Small intestine (tissue), 7 donors: ENCODE measurements at regions not wholly inside any gene's neighbourhood (a gene's known extent, or its start where the extent isn't known, plus 50 kb on each side); places are given as distances from the start of the nearest gene placed in this dataset.

ENCODE experiments used
- DNase-seq, 2 donors: peaks; one replicate each; pipeline versions ENCODE4 v3.0.0 to v3.0.0-alpha.2; 2013
- FAIRE-seq: peaks from 2 replicates; lab custom pipeline; 2012; peaks lifted over from hg19 to GRCh38; lab: Jason Lieb, UNC
- H3K27ac ChIP-seq, 3 donors: one replicate each; pipeline ENCODE4 v1.5.1; 2013; ENCODE audit warnings: low read length in 2 of 3, mild to moderate bottlenecking in 2 of 3, control low read depth in 1 of 3, inconsistent platforms in 1 of 3, low read depth in 1 of 3, moderate library complexity in 1 of 3
- H3K27me3 ChIP-seq, 3 donors: one replicate each; pipeline ENCODE4 v1.6.1; 2013; ENCODE audit warnings: low read length in 3 of 3, inconsistent platforms in 1 of 3; ENCODE audit not compliant: control insufficient read depth in 3 of 3, insufficient read depth in 3 of 3
- H3K36me3 ChIP-seq, 3 donors: one replicate each; pipeline ENCODE4 v1.6.1; 2013; ENCODE audit warnings: low read length in 3 of 3, inconsistent platforms in 1 of 3, low read depth in 1 of 3, mild to moderate bottlenecking in 1 of 3, moderate library complexity in 1 of 3; ENCODE audit not compliant: control insufficient read depth in 3 of 3, insufficient read depth in 2 of 3
- H3K4me1 ChIP-seq, 3 donors: one replicate each; pipeline ENCODE4 v1.6.1; 2013; ENCODE audit warnings: low read length in 2 of 3, inconsistent platforms in 1 of 3, low read depth in 1 of 3, mild to moderate bottlenecking in 1 of 3, moderate library complexity in 1 of 3; ENCODE audit not compliant: control insufficient read depth in 3 of 3, insufficient read depth in 2 of 3
- H3K4me3 ChIP-seq, 3 donors: one replicate each; pipeline ENCODE4 v1.5.1; 2013; ENCODE audit warnings: low read length in 3 of 3, control low read depth in 1 of 3, inconsistent platforms in 1 of 3, low read depth in 1 of 3, mild to moderate bottlenecking in 1 of 3, moderate library complexity in 1 of 3
- H3K9me3 ChIP-seq, 2 donors: one replicate each; pipeline ENCODE4 v1.6.1; 2013; ENCODE audit warnings: low read depth in 1 of 2, low read length in 1 of 2; ENCODE audit not compliant: control insufficient read depth in 2 of 2, insufficient read depth in 1 of 2
- WGBS, 3 donors: extraction: QIAGEN DNeasy Blood & Tissue Kit; methylation state at CpG; one replicate each; pipeline ENCODE4 v1.1.7; 2013; 5-methylcytosine and 5-hydroxymethylcytosine counted together
- donor health status: healthy with polysubstance abuse.
- donor health status: control.
- donor health status: control.
- donor health status: Bipolar disorder and iron deficiency.
- donor health status: healthy.

GRCh38 chr10:44820094-44820493 is 91.0 kb upstream of the TMEM72 start:
- Histone ChIP-seq H3K27me3 (no peaks in the 10 kb centered on the region), H3K9me3 (no peaks in the 10 kb centered on the region), H3K27ac (no peak overlapping the region), H3K4me1 (no peaks in the 10 kb centered on the region), H3K36me3 (no peaks in the 10 kb centered on the region), H3K4me3 (no peak overlapping the region)
- WGBS, 3 donors = 83 to 91% (median 84%) methylated on average over 3 of the region's 3 CpGs
- FAIRE-seq (no peak), DNase-seq (no peak)

DNA sequence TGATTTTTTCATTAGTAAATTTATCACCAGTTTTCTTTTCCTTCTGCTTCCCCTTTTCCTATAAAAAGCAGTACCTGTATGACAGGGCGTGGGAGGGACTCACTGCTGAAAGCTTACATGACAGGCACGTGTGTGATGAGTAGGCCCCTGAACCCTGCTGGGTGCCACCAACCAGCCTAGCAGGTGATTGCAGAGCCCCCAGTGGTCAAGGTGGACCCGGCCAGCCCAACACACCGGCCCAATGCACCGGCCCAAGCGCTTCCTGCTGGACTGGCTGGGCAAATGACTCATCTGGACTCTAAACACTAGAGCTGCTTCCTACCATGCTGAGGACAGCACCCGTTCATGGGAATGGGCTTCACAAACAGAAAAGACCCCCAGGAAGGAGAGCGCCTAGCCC is 89.8 kb upstream of the TMEM72 start:
- Histone ChIP-seq H3K27me3 (no peaks in the 10 kb centered on the region), H3K27ac (no peak overlapping the region), H3K4me3 (no peak overlapping the region), H3K36me3 (no peaks in the 10 kb centered on the region), H3K4me1 (no peaks in the 10 kb centered on the region), H3K9me3 (no peaks in the 10 kb centered on the region)
- no peak for DNase-seq
- FAIRE-seq = no peak
- WGBS, 3 donors = 90 to 93% (median 91%) methylated on average over 8 of the region's 8 CpGs

DNA sequence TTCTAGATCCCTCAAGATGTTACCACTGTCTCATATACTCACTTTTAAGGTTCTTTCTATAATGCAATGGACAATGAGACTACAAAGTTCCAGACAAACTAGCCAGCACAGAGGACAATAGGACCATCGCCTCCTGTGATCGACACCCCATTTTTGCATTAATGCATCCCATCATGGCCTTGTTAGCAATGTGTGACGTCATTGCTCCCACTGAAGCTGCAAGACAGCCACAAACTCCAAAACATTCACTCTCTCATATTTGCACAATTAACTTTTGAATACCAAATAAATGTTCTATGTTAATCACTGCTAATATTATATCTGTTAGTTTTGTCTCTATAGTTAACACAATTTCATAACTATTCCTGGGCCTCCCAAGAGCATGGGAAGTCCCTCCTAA is 88.8 kb upstream of the TMEM72 start:
- DNase-seq (no peak), FAIRE-seq (no peak)
- no peaks in the 10 kb centered on the region for H3K9me3 ChIP-seq
- no peak overlapping the region for H3K27ac ChIP-seq
- H3K27me3 ChIP-seq = no peaks in the 10 kb centered on the region
- 76 to 89% (median 83%) methylated on average over 3 of the region's 3 CpGs for WGBS, 3 donors
- H3K4me3 ChIP-seq = no peak overlapping the region
- H3K36me3 ChIP-seq = no peaks in the 10 kb centered on the region
- no peaks in the 10 kb centered on the region for H3K4me1 ChIP-seq

- no peak overlapping the region for H3K27ac ChIP-seq
- no peaks in the 10 kb centered on the region for H3K4me1 ChIP-seq
- H3K4me3 ChIP-seq = no peak overlapping the region
- WGBS, 3 donors = 89 to 96% (median 93%) methylated on average over 4 of the region's 4 CpGs
- no peaks in the 10 kb centered on the region for H3K36me3 ChIP-seq
- H3K27me3 ChIP-seq = no peaks in the 10 kb centered on the region
- H3K9me3 ChIP-seq = no peaks in the 10 kb centered on the region
- DNase-seq (no peak), FAIRE-seq (no peak)
Observed at GRCh38 chr10:44822966-44823365, 88.2 kb upstream of the TMEM72 start.

DNA sequence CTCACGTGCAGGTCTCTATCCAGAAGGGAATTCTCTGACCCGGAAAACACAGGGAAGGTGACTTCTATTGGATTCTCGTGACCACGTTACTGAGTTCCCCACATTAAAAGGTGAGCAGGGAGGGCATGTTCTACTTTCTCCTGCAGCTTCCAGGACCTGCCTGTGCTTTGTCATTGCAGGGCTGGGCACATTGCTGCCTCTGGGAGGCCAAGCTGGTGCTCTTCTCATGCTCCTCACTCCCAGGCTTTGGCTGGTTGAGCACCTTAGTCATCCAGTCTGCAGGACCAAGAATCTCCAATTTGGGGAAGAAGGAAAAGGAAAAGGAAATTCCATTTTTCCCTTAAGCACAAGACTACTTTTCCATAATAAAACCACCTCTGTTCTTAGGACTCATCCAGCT is 86.5 kb upstream of the TMEM72 start:
- no peaks in the 10 kb centered on the region for H3K9me3 ChIP-seq
- H3K27ac ChIP-seq = no peak overlapping the region
- 81 to 90% (median 85%) methylated on average over 4 of the region's 4 CpGs for WGBS, 3 donors
- FAIRE-seq (no peak), DNase-seq (no peak)
- no peaks in the 10 kb centered on the region for H3K27me3 ChIP-seq
- H3K36me3 ChIP-seq = no peaks in the 10 kb centered on the region
- H3K4me1 ChIP-seq = no peaks in the 10 kb centered on the region
- no peak overlapping the region for H3K4me3 ChIP-seq

DNA sequence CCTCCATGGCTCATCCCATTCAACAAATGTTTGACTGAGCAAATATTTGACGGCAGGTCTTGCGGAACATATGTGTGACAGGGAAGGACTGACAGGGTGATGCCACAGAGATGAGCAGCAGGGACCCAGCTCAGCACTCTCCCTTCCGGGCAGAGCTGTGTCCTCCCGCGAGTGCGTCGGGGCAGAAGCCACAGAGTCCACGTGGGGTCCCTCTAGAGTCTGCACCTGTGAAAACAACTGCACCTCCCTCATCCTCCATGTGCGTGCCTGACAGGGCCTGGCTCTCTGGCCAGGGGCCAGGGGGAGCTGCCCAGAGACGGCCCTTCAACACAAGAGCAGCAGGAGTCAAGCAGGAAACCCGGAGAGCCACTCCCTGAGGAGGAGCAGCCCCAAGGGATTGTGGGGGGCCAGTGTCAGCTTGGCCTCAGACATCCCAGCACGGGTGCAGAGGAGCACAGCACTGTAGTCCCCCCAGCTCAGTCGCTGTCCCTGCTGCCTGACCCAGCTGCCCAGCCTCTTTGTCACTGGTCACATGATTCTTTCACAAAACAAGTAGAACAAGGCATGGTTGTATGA is 83.6 kb upstream of the TMEM72 start:
- Histone ChIP-seq H3K4me1 (no peaks in the 10 kb centered on the region), H3K4me3 (no peak overlapping the region), H3K27me3 (no peaks in the 10 kb centered on the region), H3K27ac (no peak overlapping the region), H3K9me3 (no peaks in the 10 kb centered on the region), H3K36me3 (no peaks in the 10 kb centered on the region)
- DNase-seq (no peak), FAIRE-seq (no peak)
- 73 to 79% (median 78%) methylated on average over 13 of the region's 13 CpGs for WGBS, 3 donors

DNA sequence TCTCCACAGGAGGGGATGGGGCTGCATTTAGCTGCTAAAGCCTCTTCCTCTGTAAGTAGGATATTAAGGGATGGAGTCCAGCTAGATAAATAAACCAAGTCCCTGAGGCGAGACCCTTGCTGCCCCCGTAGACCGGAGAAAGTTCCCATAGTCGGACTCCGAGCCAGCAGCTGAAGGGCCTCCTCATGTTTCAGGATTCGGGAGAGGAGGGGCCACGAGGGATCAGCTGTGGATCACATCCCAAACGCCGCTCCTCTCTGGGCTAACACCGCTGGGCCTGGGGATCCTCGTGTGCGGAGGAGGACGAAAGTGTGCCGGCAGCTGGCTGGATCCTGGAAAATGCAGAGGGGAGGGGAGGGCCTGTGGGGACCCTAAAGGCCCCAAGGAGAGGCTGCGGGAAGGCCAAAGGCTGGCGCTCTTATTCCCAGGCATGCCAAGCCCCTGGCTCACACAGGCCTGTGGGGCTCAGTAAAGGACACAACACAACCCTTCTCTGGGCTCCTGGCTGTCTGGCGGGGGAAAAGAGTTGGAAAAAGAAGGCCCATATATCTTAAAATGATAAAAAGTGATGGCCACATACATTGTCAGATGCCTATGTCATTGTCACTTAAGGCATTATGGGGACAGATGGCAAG is 82.5 kb upstream of the TMEM72 start:
- H3K27ac ChIP-seq = no peak overlapping the region
- H3K9me3 ChIP-seq = no peaks in the 10 kb centered on the region
- no peak overlapping the region for H3K4me3 ChIP-seq
- H3K27me3 ChIP-seq = no peaks in the 10 kb centered on the region
- H3K4me1 ChIP-seq = no peaks in the 10 kb centered on the region
- WGBS, 3 donors = 73 to 91% (median 87%) methylated on average over 16 to 17 of the region's 17 CpGs
- DNase-seq = peak in 1 of 2 donors; percentile 23
- H3K36me3 ChIP-seq = no peaks in the 10 kb centered on the region
- FAIRE-seq = no peak

GRCh38 chr10:44829426-44829825 is 81.7 kb upstream of the TMEM72 start:
- no peak for DNase-seq
- Histone ChIP-seq H3K36me3 (no peaks in the 10 kb centered on the region), H3K9me3 (no peaks in the 10 kb centered on the region), H3K4me1 (no peaks in the 10 kb centered on the region), H3K27ac (no peak overlapping the region), H3K4me3 (no peak overlapping the region), H3K27me3 (no peaks in the 10 kb centered on the region)
- 92 to 95% (median 94%) methylated on average over 9 of the region's 9 CpGs for WGBS, 3 donors
- FAIRE-seq = no peak

- H3K27me3 ChIP-seq = no peaks in the 10 kb centered on the region
- H3K9me3 ChIP-seq = no peaks in the 10 kb centered on the region
- no peaks in the 10 kb centered on the region for H3K36me3 ChIP-seq
- DNase-seq (no peak), FAIRE-seq (no peak)
- no peak overlapping the region for H3K4me3 ChIP-seq
- H3K27ac ChIP-seq = no peak overlapping the region
- no peaks in the 10 kb centered on the region for H3K4me1 ChIP-seq
- 85 to 92% (median 85%) methylated on average over 4 of the region's 4 CpGs for WGBS, 3 donors
Observed at GRCh38 chr10:44830022-44830421, 81.1 kb upstream of the TMEM72 start.
